Lower lobe of right lung (tissue), 2 donors: ENCODE measurements at regions not wholly inside any gene's neighbourhood (a gene's known extent, or its start where the extent isn't known, plus 50 kb on each side); places are given as distances from the start of the nearest gene placed in this dataset.

ENCODE experiments used
- ATAC-seq, 2 donors: fragments of 200-7000 bp; cut with Tn5 transposase; one replicate each; pipeline ENCODE4 v1.9.1; 2020 to 2022; ENCODE audit warnings: mild to moderate bottlenecking in 2 of 2, moderate library complexity in 2 of 2
- DNase-seq: peaks from one replicate; pipeline ENCODE4 v3.0.0-alpha.2; 2020
- H3K27ac ChIP-seq: fragments of 200-600 bp; one replicate; pipeline ENCODE4 v1.8.0; 2022
- H3K27me3 ChIP-seq: fragments of 200-600 bp; one replicate; pipeline ENCODE4 v1.8.0; 2022; ENCODE audit warnings: low read depth
- H3K36me3 ChIP-seq: fragments of 200-600 bp; one replicate; pipeline ENCODE4 v1.8.0; 2022; ENCODE audit warnings: mild to moderate bottlenecking
- H3K4me1 ChIP-seq: fragments of 200-600 bp; one replicate; pipeline ENCODE4 v1.8.0; 2022
- H3K4me3 ChIP-seq: fragments of 200-600 bp; one replicate; pipeline ENCODE4 v1.8.0; 2022; ENCODE audit warnings: mild to moderate bottlenecking
- H3K9me3 ChIP-seq: fragments of 200-600 bp; one replicate; pipeline ENCODE4 v1.8.0; 2022
- intact Hi-C: fragments of 100-400 bp; cut with DNase I; formaldehyde crosslinking; loops from one replicate; pipeline ENCODE4 v1.11.0; 2022
- TF ChIP-seq, protein P1 (sequence below): fragments of 200-600 bp; IDR thresholded peaks from one replicate; pipeline ENCODE4 v1.8.0; 2022; ENCODE audit warnings: antibody characterized with exemption, mild to moderate bottlenecking
- donor health status: DM: no; HTN: yes; CAD: no; lungs with severe emphysema.

DNA sequence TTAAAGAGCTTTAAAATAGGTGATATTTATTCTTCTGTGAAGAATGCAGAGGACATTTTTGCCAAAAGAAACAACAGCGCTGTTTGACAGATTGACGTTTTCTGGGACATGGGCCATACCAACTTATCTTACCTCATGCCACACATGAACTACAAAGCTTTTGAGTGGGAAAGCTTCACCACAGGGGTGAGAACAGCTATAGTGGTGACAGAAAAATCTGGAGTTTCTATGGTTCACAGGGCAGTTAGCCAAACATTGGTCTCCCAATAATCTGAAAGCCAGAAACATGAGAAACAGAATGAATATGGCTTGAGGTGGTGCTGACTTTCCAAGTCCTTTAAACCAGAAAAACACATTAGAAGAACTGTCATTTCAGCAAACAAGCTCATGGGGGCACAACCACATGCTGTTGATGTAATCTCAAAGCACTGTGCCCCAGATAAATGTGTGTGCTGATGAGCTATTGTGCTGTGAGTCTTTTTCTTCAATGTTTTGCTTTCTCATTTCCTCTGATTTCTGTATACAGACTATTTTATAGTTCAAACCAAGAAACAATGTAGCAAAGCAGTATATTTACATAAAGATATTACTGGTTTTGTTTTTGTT is 905.4 kb downstream of the SLC16A7 start:
- ATAC-seq = no peak
- no peaks in the 10 kb centered on the region for H3K4me1 ChIP-seq
- intact Hi-C loops = no loop called here
- H3K27me3 ChIP-seq = no peaks in the 10 kb centered on the region
- H3K36me3 ChIP-seq = no peaks in the 10 kb centered on the region
- no peaks in the 10 kb centered on the region for H3K9me3 ChIP-seq
- no peak overlapping the region for H3K4me3 ChIP-seq
- DNase-seq = no peak
- TF ChIP-seq, protein P1, sequence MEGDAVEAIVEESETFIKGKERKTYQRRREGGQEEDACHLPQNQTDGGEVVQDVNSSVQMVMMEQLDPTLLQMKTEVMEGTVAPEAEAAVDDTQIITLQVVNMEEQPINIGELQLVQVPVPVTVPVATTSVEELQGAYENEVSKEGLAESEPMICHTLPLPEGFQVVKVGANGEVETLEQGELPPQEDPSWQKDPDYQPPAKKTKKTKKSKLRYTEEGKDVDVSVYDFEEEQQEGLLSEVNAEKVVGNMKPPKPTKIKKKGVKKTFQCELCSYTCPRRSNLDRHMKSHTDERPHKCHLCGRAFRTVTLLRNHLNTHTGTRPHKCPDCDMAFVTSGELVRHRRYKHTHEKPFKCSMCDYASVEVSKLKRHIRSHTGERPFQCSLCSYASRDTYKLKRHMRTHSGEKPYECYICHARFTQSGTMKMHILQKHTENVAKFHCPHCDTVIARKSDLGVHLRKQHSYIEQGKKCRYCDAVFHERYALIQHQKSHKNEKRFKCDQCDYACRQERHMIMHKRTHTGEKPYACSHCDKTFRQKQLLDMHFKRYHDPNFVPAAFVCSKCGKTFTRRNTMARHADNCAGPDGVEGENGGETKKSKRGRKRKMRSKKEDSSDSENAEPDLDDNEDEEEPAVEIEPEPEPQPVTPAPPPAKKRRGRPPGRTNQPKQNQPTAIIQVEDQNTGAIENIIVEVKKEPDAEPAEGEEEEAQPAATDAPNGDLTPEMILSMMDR = no peak
- H3K27ac ChIP-seq = no peak overlapping the region

DNA sequence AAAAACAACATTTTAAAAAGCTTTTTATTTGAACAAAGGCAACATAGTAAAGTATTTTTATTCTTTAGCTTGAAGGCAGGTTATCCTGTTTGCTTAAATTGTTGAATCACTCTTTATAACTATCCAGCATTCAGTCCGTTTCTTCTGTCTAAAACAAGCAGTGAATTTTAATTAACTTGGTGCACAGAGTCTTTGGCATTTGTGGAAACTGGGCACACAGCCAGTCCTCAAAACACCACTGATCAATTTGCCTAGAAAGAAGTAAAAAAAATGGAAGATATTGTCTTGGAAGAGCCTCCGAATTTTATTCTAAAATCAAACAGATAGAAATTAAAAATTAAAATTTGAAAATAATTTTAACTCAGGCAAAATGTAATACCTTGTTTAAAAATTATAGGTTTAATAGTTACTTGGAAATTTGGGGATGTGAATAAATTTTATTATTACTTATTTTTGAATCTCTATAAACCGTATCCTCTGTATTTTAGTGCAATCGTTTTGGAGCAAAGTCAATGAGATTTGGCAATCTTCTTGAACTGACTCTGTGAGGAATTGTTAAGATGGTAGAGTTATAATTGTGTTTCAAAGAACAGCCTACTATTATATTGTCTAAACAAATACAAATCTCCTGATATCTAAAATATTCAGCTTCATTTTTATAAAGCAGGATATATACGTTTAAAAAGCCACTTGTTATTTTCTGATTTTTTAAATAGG is 927.0 kb downstream of the SLC16A7 start:
- Histone ChIP-seq H3K9me3 (peaks cover 2% of the 10 kb centered on the region), H3K27ac (no peak overlapping the region), H3K36me3 (no peaks in the 10 kb centered on the region), H3K27me3 (no peaks in the 10 kb centered on the region), H3K4me1 (no peaks in the 10 kb centered on the region), H3K4me3 (no peak overlapping the region)
- no peak for ATAC-seq
- TF ChIP-seq, protein P1 = no peak
- no peak for DNase-seq
- intact Hi-C loops = no loop called here

DNA sequence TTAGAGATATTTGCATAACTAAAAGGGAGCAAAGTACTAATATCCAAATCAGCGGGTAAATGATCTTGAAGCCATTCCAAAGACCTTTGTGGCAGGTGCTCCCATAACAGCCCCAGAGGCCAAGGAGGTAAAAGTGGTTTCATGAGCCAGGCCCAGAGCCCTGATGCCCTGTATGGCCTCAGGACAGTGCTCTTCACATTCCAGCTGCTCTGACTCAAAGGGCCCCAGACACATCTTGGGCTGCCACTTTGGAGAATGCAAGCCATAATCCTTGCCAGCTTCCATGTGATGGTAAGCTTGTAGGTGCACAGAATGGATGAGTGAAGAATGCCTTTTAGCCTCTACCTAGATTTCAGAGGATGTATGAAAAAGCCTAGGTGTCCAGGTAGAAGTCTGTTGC is 933.4 kb downstream of the SLC16A7 start:
- H3K9me3 ChIP-seq = no peaks in the 10 kb centered on the region
- no peak for ATAC-seq
- TF ChIP-seq, protein P1 = no peak

DNA sequence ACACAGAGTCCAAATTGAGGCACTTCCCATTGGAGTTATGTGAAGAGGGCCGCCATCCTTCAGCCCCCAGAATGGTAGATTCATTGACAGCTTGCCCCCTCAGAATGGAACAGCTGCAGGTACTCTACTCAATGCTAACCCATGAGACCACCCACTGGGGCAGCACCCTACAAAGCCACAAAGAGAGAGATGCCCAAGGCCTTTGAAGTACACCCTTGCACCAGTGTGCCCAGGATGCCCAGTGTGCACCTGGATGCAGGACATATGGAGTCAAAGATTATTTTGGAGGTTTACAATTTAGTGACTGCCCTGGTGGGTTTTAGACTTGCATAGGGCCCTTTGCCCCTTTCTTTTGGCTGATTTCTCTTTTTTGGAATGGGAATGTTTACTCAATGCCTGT is 933.9 kb downstream of the SLC16A7 start:
- intact Hi-C loops = no loop called here
- no peak for DNase-seq
- H3K27ac ChIP-seq = no peak overlapping the region

More for the DNA sequence above, 933.4 kb downstream of the SLC16A7 start:
- H3K4me3 ChIP-seq = no peak overlapping the region
- no peaks in the 10 kb centered on the region for H3K27me3 ChIP-seq
- no peaks in the 10 kb centered on the region for H3K4me1 ChIP-seq
- intact Hi-C loops = no loop called here
- no peak for DNase-seq
- H3K36me3 ChIP-seq = no peaks in the 10 kb centered on the region
- no peak overlapping the region for H3K27ac ChIP-seq

GRCh38 chr12:60535363-60535762 is 939.5 kb downstream of the SLC16A7 start:
- Histone ChIP-seq H3K36me3 (no peaks in the 10 kb centered on the region), H3K27ac (no peak overlapping the region), H3K4me1 (peaks cover 3% of the 10 kb centered on the region), H3K4me3 (no peak overlapping the region), H3K27me3 (no peaks in the 10 kb centered on the region), H3K9me3 (no peaks in the 10 kb centered on the region)
- ATAC-seq (no peak), DNase-seq (no peak)
- TF ChIP-seq, protein P1 = no peak
- intact Hi-C loops = no loop called here

More for the DNA sequence above, 933.9 kb downstream of the SLC16A7 start:
- TF ChIP-seq, protein P1 = no peak
- Histone ChIP-seq H3K4me1 (no peaks in the 10 kb centered on the region), H3K9me3 (no peaks in the 10 kb centered on the region), H3K4me3 (no peak overlapping the region), H3K27me3 (no peaks in the 10 kb centered on the region), H3K36me3 (no peaks in the 10 kb centered on the region)
- ATAC-seq = no peak
